H4 (cell line): ENCODE measurements at regions not wholly inside any gene's neighbourhood (a gene's known extent, or its start where the extent isn't known, plus 50 kb on each side); places are given as distances from the start of the nearest gene placed in this dataset.
A peak's percentile ranks its signal among the peaks of the same experiment; 100 is the strongest.
"Not testable (repeated sequence)": the region's sequence is repeated elsewhere in the genome, so short reads cannot be mapped to it uniquely, and the experiment has no call there.

Experiments
- DNase-seq: peaks from one replicate; pipeline ENCODE4 v3.0.0-alpha.2; 2015; ENCODE audit warnings: low spot score

DNA sequence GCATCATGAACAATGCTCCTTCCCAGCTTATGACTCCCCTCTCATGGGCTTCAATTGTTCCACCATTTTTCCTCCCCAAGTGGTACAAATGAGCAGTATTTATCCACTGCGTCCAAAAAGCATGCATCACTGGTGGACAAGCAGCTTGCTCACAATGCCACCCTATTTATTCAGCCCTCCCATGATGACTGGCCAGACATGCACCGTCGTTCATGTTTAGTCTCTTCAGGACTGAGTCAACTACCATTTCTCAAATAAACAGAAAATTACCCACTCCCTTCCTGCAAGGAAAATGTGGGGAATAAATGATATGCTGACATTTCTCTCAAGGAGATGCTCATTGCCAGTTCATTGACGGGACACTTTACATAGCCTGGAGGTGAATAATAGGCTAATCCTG is 300.4 kb downstream of the C6orf118 start:
- DNase-seq, result no peak

DNA sequence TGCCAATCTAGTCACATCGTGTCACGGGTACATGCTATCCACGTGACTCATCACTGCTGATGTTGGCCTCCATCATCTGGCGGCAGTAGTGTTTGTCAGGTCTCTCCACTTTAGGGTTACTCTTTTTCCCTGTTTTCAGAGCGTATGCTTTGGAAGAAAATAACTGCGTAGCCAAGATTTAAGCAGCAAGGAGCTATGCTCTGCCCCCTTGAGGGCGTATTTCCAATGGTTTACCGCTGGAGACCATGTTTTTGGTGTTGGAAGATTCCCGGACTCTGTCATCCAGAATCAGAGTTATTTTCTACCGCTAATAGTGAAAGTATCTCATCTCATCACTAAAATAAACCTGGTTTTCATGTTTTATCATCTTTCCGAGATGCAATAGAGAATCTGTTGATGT is 306.5 kb downstream of the C6orf118 start:
- DNase-seq, result no peak

DNA sequence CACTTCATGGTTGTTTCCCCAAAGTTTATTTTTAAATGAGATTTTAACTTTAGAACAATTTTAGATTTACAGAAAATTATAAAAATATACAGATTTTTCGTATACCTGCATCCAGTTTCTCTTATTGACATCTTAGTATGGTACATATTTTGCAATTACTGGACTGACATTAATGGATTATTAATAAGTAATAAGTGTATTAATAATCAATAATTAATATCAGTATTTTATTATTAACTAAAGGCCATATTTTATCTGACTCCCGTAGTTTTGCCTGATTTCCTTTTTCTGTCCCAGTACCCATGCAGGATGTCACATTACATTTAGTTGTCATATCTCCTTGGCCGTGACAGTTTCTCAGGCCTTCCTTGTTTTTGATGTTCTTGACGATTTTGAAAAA is 307.0 kb downstream of the C6orf118 start:
- no peak for DNase-seq

DNA sequence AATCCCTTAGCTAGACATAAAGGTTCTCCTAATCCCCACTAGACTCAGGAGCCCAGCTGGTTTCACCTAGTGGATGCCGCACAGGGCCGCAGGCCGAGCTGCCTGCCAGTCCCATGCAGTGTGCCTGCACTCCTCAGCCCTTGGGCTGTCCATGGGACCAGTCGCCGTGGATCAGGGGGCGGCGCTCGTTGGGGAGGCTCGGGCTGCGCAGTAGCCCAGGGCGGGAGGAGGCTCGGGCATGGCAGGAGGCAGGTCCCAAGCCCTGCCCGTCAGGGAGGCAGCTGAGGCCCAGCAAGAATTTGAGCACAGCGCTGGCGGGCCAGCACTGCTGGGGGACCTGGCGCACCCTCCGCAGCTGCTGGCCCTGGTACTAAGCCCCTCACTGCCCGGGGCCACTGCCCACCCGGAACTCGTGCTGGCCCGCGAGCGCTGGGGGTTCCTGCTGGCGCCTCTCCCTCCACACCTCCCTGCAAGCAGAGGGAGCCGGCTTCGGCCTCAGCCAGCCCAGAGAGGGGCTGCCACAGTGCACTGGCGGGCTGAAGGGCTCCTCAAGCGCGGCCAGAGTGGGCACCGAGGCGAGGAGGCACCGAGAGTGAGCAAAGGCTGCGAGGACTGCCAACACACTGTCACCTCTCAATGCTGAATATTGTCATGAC is 307.8 kb downstream of the C6orf118 start:
- no peak for DNase-seq

DNA sequence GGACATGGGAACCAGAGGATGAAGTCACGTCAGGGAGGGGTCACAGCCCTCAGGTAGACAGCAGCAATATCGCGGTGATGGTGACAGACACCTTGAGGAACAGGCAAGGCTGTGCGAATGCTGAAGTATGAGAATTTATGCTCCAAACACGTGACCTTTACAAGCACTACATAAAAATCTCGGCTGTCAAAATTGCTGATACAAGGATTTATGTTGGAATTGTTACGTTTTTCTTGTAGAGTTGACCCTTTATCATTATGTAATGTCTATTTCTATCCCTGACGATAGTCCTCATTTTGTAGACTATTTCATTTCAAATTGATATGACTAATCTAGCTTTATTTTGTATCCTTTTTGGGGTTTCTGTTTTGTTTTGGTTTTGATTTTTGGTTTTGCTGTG is 311.1 kb downstream of the C6orf118 start:
- no peak for DNase-seq

DNA sequence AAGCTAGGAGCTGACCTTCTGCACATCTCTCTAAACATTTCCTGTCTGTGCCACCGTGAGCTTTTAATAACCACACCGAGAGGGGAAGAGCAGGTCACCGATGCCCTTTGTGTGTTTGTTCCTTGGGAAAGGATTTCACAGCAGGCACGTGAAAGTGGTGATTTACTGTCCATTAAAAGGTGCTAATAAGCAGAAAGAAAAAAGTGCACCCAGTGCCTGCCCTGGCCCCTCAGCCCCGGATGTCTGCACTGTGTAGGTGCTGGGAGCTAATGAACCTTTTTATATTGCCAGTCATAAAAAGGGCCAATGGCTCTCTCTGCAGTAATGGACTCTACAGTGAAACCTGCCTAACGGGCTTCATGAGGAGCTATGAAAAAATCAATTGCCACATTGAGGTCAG is 312.6 kb downstream of the C6orf118 start:
- DNase-seq, result no peak

DNA sequence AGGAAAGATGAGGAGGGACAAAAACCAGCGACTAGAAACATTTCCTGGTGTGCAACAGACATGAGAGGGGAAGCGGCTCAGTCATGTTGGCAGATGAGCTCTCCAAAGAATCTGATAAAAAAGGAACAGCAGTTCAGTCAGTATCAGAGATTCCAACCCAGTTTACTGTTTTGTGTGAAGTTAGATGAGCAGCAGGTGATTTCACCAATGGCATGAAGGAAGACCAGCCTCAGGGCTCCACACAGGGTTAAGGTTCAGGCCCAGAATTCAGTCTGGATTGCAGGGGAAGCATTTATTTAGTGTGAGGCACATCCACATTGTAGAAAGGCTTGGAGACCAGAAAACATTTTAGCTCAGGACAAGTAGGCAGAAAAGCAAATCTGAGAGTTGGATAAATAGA is 317.8 kb downstream of the C6orf118 start:
- no peak for DNase-seq

DNA sequence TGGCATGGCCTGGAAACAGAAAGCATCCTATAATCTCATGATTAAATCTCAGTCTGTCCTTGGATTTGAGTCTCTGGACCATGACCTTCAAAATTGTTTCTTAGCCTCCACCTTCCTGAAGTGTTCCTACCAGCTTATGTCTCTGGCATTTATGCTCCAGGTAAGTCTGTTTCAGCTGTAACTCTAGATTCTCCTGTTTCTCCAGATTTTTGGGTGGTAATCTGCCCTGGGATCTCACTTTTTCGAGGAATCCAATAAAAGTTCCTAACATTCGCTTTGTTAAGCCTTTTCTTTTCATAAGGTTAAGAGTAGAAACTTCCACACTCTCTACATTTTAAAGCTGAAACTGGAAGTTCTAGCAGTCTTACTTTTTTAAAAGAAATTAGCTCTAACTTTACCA is 318.5 kb downstream of the C6orf118 start:
- no peak for DNase-seq

DNA sequence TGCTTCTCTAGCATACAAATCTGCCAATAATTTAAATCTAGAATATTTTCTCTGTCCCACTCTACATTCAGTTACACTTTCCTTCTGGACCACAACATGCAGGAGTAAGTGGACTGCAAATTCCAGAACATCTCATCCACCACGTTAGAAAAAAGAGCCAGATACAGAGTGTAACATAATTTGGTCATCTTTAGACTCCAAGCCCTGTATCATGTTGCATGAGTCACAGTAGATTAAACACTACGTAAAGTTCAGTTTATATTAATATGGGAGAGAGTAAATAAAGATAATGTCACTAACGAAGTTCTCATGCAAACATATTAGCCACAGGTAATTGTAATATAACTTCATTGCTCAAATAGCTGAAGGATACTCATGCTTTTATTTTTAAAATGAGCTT is 327.0 kb downstream of the C6orf118 start:
- DNase-seq, result peak; percentile 6

DNA sequence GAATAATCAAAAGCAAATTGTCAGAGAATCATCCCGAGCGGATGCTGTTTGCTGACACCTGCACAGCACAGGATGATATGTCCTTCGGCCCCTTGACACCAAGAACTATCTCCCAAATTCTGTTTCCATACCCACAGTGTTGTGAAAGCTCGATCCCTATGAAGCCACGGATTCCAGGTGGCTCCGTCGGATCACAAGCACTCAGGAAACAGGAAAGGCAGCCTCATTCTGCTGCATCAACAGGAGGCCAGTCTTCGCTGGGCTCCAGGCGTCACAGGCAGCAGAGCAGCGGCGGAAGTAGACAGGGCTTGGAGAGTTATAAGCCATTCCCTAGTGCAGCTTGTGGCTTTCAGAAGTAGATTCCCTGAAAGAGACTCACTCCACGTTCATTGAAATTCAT is 342.3 kb downstream of the C6orf118 start:
- no peak for DNase-seq

DNA sequence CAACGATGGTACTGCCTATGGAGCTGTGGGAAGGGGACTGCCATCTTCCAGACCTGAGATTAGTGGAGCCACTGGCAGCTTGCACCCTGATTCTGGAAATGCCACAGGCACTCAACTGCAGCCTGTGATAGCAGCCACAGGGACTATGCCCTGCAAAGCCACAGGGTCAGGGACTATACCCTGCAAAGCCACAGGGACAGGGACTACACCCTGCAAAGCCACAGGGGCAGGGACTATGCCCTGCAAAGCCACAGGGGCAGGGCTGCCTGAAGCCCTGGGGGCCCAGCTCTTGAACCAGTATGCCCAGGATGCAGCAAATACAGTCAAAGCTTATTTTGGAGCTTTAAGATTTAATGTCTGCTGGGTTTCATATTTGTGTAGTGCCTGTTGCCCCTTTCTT is 346.6 kb downstream of the C6orf118 start:
- no peak for DNase-seq

DNA sequence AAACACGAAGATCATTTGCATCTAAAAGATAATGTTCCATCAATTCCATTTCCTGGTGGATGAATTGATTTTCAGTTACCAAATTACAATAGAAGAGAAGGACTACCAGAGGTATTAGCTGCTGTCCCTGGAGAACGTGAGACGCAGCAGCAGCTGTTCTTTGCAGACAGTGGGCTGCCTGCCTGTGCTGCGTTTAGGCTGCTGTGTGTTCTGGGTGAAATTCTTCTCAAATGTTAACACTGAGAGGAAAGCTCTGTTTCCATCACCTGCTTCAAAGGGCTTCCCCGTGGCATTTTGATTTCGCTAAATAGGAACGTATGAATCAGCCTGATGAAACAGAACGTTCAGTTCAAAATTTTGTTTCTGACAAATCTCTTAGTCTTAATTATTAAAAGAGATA is 362.2 kb downstream of the C6orf118 start:
- no peak for DNase-seq

DNA sequence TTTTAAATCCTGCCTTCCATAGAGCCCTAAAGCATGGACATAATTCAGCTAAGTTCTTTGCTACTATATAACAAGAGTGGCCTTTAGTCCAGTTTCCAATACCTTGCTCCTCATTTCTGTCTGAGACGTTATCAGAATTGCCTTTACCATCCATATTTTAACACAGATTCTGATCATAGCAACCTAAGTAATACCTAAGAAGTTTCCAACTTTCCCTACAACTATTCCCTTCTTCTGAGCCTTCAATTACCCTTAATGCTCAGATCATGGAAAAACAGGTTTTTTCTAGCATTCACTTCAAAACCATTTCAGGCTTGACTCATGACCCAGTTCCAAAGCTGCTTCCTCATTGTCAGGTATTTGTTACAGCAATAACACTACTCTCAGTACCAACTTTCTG is 367.1 kb downstream of the C6orf118 start:
- DNase-seq, result no peak

DNA sequence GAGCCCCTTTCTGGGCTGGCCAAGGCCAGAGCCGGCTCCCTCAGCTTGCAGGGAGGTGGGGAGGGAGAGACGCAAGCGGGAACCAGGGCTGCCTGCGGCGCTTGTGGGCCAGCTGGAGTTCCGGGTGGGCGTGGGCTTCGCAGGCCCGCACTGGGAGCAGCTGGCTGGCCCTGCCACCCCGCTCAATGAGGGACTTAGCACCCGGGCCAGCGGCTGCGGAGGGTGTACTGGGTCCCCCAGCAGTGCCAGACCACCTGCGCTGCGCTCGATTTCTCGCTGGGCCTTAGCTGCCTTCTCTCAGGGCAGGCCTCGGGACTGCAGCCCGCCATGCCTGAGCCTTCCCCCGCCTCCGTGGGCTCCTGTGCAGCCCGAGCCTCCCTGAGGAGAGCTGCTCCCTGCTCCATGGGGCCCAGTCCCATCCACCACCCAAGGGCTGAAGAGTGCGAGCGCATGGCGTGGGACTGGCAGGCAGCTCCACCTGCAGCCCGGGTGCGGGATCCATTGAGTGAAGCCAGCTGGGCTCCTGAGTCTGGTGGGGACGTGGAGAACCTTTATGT is 376.1 kb downstream of the C6orf118 start:
- not testable (repeated sequence) for DNase-seq

DNA sequence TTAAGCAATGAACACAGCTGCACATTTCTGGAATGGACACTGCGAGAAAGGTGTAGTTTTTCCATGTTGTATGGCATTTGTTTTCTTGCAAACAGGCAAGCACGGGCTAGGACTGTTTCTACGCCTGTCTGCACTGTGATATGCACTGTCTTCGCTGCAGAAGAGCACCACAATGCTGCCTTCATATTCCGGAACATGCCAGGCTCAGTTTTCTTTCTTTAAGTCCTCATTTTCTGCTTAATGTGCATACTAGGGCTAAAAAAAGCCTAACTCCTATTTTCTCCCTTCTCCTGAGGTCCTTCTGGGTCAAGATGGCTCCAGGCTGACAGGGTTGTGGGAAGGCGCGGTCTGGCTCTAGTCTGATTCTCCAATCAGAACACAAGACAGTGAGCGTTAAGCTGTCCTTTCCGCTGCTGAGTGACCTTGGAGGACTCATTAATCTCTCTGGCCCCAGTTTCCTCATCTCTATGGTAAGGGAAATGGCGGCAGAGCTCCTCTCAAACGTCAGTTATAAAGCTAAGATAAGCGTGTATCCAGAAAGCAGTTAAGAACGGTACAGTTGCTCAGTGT is 379.9 kb downstream of the C6orf118 start:
- DNase-seq, result no peak

DNA sequence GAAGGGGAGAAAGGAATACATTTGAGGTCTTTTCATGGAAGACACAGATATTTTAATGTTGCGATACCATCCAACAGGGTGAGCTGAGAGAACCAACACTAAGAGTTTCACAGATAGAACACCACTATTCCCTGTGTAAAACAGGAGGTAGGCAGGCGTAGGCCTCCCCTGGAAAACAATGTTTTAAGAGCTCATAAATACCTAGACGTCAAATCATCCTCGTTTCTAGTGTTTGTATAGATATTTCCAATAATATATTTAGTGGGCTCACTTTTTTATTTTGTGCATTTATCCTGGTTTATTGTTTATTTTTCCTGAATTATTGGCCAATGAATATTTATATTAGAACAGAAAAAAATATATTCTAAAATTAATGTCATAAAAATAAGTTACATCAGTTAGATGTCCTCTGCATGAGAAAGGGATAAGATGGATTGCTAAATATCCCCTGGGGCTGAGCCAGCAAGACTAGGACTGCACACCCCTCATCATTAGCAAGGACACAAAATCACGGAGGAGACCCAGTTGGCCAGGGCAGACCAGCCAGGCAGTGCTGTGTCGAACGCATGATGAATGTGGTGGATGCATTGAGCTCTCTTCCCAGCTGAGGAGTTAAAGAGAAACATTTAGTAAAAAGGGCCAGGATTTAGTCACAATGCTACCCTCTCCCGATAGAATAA is 380.5 kb downstream of the C6orf118 start:
- no peak for DNase-seq

DNA sequence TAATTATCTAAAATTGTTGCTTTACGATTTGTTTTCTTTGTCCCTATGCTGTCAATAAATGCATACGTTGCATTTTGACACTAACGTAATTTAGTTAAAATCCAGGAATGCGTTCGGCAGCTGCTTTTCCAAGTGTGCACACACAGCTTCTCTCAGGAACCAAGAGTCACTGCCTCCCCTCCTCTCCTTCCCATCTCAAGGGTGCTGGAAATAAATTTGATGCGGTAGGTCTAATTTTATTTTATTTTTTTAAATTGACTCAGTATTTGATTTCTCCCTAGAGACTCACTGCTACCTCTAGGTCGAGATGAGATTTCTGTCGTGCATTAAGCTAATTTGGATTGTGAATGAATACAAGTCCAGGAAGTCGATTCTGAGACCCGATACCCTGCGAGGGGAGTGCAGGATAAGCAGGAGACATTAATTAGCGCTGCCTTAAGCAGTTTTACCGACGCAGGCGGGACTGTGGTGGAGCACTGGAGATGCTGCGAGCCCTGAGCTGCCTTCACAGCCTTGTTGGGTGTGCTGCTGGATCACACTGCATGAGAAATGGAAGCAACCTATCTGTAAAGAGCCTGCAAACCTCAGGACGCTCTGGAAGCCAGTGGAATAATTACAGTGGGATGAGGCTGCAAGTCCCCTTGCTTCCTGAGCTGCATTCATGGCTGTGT is 381.2 kb downstream of the C6orf118 start:
- no peak for DNase-seq

DNA sequence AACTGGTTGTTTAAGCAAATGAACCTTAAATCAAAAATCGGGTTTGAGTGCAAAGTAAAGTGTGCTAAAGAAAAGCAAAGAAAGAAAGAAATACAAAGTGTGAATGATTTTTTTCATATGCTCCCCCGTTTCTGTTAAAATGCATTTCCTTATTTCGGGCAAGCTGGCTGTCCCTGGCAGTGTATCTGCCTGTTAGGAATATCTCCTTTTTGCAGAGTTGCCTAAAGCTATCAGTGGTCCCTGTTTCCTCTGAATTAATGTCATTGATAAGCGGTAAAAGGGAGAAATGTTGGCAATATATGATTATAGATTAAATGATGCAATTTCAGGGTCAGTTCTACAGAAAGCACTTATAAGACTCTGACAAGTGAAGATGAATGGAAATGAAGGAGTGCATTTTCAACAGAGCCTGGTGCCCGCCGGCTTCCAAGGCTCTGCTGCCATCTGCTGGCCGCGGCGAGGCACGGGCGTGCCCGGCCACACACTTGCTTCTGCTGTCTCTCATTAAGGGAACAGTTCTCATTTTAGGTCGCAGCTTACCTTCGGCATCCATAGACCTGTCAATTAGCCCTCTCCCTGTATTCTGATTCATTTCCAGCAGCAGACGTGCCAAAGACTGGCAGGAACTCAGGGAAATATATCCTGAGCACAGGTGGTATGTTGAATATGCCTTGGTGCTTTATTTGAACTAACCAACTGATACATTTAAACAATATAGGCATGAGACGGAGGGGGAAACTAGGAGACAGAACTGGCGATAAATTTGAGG is 381.9 kb downstream of the C6orf118 start:
- peak; percentile 13 for DNase-seq

DNA sequence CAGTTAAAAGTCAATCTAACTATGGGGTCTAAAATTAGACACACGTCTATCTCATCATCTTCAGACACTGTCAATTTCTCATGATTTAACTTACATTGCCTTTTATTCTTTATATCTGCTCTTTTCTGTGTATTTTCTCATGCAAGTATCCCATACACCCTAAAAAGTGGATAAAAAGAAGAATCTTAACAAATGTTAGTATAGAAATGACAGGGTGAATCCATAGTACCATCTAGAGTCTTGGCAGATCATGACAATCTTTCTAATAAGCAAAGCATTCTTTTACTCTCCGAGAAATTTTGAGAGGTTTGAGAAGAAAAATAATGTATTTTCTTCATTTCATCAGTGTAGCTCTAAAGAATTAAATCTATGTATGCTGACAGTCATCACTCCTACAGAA is 382.7 kb downstream of the C6orf118 start:
- DNase-seq, result no peak

DNA sequence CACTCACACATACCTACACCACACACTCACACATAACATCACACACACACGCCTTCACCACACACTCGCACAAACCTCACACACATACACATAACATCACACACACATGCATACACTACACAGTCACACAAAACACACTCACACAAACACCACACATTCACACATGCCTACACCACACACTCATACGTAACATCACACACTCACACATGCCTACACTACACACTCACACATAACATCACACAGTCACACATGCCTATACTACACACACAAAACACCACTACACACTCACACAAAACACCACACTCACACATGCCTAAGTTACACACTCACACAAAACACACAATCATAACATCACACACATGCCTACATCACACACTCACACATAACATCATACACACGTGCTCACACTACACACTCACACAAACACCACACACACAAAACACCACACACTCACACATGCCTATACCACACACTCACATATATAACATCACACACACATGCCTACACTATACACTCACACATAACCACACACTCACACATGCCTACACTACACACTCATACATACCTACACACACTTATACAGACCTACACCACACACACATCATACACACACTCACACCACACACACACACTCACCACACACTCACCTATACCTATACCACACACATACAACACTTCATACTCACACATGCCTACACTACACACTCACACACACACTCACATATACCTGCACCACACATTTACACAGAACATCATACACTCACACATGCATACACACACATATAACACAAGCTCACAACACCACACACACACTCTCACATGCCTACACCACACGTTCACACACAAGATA is 383.5 kb downstream of the C6orf118 start:
- no peak for DNase-seq

DNA sequence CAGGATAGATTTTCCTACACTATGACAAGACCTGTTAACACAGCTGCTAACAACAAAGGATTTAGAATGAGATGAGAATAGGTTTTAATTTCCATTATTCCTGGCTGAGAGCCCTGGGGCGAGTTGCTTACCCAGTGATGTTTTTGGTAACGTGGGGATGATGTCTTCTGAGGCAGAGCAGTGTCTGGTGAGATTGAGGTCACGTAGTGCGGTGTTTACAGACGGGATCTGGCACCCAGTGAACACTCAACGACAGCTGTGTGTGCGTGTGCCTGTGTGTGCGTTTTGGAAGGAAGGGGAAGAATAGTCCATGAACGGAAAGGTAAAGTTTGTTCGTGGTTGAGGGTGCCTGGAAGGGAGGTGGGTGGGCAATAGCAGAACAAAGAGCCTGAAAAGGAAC is 384.7 kb downstream of the C6orf118 start:
- no peak for DNase-seq
